Right cardiac atrium (tissue), 5 donors: ENCODE measurements at regions not wholly inside any gene's neighbourhood (a gene's known extent, or its start where the extent isn't known, plus 50 kb on each side); places are given as distances from the start of the nearest gene placed in this dataset.
"Not testable (repeated sequence)": the region's sequence is repeated elsewhere in the genome, so short reads cannot be mapped to it uniquely, and the experiment has no call there.

Source experiments
- ATAC-seq, 2 donors: fragments of 200-7000 bp; cut with Tn5 transposase; one replicate each; pipeline versions ENCODE4 v1.8.0 to v1.9.1; 2020; ENCODE audit warnings: moderate library complexity in 2 of 2, mild to moderate bottlenecking in 1 of 2
- DNase-seq, 3 donors: peaks; one replicate each; pipeline ENCODE4 v3.0.0-alpha.2; 2020
- H3K27ac ChIP-seq: one replicate; pipeline ENCODE4 v1.5.1; 2013; ENCODE audit warnings: mild to moderate bottlenecking, low read length, control low read depth, moderate library complexity
- H3K27me3 ChIP-seq: one replicate; pipeline ENCODE4 v1.6.1; 2013; ENCODE audit not compliant: control insufficient read depth, insufficient read depth
- H3K4me1 ChIP-seq: one replicate; pipeline ENCODE4 v1.6.1; 2013; ENCODE audit warnings: low read length; ENCODE audit not compliant: control insufficient read depth, insufficient read depth
- H3K4me3 ChIP-seq: one replicate; pipeline ENCODE4 v1.5.1; 2013; ENCODE audit warnings: low read length, control low read depth
- H3K9me3 ChIP-seq: one replicate; pipeline ENCODE4 v1.6.1; 2013; ENCODE audit warnings: low read length; ENCODE audit not compliant: control insufficient read depth
- WGBS: extraction: QIAGEN DNeasy Blood & Tissue Kit; methylation state at CpG from one replicate; pipeline ENCODE4 v1.1.7; 2013; 5-methylcytosine and 5-hydroxymethylcytosine counted together
- intact Hi-C, 4 donors: fragments of 100-400 bp; cut with DNase I; formaldehyde crosslinking; loops; one replicate each; pipeline versions ENCODE4 v1.11.0 to v1.14.0; 2022 to 2023
- donor health status: healthy with polysubstance abuse.
- donor health status: DM: no; HTN: yes; CAD: no.
- donor health status: DM: no; HTN: no; CAD: no.
- donor health status: DM: no; HTN: yes; CAD: no; lungs with severe emphysema.
- donor health status: DM: yes; HTN: yes; CAD: no.

DNA sequence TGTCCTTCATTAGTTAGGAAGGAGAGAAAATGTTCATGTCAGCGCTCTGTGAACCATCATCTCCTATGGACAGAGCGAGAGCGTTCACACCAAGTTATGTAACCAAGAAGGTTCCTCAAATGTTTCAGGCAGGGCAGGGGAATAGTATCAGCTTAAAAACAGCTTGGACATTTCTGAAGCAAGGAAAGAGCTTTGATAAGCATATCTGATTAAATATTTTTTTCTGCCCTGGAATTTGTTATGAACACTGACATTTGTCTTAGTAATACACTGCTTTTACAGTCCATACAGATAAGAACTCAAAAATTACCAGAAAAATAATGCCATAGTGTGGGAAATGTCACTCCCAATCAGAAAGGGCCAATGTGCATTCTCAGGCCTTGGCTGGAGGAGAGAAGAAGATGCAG lies 66.3 kb upstream of the LIFR start:
- Histone ChIP-seq H3K4me1 (no peaks in the 10 kb centered on the region), H3K9me3 (peaks cover 2% of the 10 kb centered on the region), H3K27ac (no peak overlapping the region), H3K4me3 (no peak overlapping the region), H3K27me3 (no peaks in the 10 kb centered on the region)
- WGBS = 48% methylated on average over 3 of the region's 3 CpGs
- intact Hi-C loops = no loop called here
- no peak for DNase-seq
- ATAC-seq = peak; percentile 76 to 91

DNA sequence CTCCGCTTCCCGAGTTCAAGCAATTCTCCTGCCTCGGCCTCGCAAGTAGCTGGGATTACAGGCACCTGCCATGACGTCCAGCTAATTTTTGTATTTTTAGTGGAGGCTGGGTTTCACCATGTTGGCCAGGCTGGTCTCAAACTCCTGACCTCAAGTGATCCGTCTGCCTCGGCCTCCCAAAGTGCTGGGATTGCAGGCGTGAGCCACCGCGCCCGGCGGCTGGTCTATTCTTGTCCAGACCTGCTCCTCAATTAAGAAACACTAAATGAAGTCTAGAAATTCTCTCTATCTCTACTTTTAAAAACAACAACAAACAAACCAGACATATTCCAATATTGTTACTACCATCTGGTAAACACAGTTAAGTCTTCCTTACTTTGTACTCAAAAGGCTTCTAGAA lies 68.1 kb upstream of the LIFR start:
- intact Hi-C loops, ATAC-seq, H3K9me3 ChIP-seq, H3K4me1 ChIP-seq, DNase-seq, H3K27me3 ChIP-seq, H3K4me3 ChIP-seq, H3K27ac ChIP-seq: not testable (repeated sequence)
- 97% methylated on average over 12 of the region's 12 CpGs for WGBS

DNA sequence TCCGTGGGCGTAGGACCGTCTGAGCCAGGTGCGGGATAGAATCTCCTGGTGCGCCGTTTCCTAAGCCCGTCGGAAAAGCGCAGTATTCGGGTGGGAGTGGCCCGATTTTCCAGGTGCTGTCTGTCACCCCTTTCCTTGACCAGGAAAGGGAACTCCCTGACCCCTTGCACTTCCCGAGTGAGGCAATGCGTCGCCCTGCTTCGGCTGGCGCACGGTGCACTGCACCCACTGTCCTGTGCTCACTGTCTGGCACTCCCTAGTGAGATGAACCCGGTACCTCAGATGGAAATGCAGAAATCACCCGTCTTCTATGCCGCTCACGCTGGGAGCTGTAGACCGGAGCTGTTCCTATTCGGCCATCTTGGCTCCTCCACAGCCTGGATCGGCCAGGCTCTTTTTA lies 74.9 kb upstream of the LIFR start:
- intact Hi-C loops, H3K4me3 ChIP-seq, ATAC-seq, H3K27ac ChIP-seq, H3K9me3 ChIP-seq, H3K27me3 ChIP-seq, H3K4me1 ChIP-seq: not testable (repeated sequence)
- 97% methylated on average over 24 of the region's 24 CpGs for WGBS
- DNase-seq = peak in 1 of 3 donors; percentile 40

DNA sequence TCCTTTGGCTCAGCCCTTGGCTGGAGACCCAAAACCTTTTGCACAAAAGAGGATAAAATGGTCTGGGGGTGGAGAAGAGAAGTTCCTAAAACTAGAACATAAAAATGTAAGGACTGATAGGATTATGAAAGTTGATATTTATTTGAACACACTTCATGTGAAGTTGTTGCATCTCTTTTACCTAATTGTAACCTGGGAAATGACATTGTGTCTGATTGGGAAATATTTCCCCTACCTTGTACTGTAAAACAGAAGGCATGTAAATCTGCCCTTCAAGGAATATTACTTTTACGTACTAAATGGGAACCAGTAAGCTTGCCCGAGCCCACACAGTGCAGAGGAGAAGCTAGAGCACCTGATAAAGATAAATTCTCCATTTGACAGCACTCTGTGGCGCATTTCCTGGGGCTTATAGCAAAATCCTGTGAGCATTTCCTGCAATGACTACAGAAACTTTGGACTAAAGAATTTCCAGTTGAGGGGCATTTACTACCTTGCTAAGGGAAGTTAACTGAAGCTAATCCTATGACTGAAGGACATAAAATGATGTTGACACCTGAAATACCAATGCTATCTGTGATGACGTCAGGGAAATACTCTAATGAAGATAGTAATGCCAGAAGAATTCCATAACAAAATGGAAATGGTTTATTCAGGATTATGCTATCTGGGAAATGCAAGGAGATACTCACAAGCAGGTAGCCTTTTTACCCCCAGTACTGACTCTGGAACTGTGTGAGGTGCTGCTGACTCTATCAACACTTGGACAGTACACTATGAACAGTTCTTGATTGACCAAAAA lies 78.3 kb upstream of the LIFR start:
- no peaks in the 10 kb centered on the region for H3K9me3 ChIP-seq
- intact Hi-C loops = no loop called here
- no peak overlapping the region for H3K4me3 ChIP-seq
- no peak for ATAC-seq
- WGBS = 71% methylated on average over 4 of the region's 4 CpGs
- no peak for DNase-seq
- no peak overlapping the region for H3K27ac ChIP-seq
- H3K27me3 ChIP-seq = no peaks in the 10 kb centered on the region
- H3K4me1 ChIP-seq = no peaks in the 10 kb centered on the region

DNA sequence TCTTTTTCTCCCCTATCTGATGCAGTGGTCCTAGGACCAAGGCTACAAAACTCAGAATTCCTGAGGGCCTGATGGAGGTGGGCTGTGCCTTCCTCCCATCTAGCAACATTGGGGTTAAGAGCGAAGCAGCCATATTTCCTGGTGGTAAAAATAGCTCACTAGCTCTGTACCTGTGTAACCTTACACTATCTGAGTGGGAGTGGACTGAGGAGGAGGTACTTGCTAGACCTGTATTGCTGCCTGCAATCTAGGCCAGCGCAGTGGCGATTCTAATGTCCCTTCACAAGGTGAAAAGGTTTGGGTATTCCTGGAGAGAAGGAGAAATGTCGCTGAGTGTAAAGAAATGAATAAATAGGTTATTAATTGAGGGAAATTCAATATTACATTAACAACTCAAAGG lies 80.2 kb upstream of the LIFR start:
- no peak for DNase-seq
- ATAC-seq = no peak
- H3K4me3 ChIP-seq = no peak overlapping the region
- H3K4me1 ChIP-seq = no peaks in the 10 kb centered on the region
- H3K27ac ChIP-seq = no peak overlapping the region
- H3K9me3 ChIP-seq = no peaks in the 10 kb centered on the region
- WGBS = 97% methylated on average over 4 of the region's 4 CpGs
- intact Hi-C loops = no loop called here
- no peaks in the 10 kb centered on the region for H3K27me3 ChIP-seq

DNA sequence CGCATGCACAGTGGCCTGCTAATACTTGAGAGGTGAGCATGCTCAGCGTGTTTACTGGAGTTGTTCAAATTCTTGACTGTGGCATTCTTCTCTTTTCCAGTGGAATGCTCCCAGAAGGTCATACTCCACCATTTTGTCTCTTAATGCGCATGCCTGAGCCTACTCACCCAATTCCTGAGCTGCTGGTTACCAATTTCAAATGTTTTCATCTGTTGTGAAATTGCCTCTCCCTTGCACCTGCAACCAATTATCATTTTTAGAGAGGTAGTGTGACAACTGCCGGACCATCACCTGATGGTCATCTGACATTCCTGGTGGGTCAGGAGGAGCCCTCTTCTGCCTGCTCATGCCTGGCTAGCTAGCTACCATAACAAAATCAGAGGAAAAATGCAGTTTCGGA lies 82.2 kb upstream of the LIFR start:
- Histone ChIP-seq H3K27ac (no peak overlapping the region), H3K27me3 (no peaks in the 10 kb centered on the region), H3K4me1 (no peaks in the 10 kb centered on the region), H3K9me3 (no peaks in the 10 kb centered on the region), H3K4me3 (no peak overlapping the region)
- intact Hi-C loops = no loop called here
- no peak for ATAC-seq
- DNase-seq = no peak
- 97% methylated on average over 5 of the region's 5 CpGs for WGBS

DNA sequence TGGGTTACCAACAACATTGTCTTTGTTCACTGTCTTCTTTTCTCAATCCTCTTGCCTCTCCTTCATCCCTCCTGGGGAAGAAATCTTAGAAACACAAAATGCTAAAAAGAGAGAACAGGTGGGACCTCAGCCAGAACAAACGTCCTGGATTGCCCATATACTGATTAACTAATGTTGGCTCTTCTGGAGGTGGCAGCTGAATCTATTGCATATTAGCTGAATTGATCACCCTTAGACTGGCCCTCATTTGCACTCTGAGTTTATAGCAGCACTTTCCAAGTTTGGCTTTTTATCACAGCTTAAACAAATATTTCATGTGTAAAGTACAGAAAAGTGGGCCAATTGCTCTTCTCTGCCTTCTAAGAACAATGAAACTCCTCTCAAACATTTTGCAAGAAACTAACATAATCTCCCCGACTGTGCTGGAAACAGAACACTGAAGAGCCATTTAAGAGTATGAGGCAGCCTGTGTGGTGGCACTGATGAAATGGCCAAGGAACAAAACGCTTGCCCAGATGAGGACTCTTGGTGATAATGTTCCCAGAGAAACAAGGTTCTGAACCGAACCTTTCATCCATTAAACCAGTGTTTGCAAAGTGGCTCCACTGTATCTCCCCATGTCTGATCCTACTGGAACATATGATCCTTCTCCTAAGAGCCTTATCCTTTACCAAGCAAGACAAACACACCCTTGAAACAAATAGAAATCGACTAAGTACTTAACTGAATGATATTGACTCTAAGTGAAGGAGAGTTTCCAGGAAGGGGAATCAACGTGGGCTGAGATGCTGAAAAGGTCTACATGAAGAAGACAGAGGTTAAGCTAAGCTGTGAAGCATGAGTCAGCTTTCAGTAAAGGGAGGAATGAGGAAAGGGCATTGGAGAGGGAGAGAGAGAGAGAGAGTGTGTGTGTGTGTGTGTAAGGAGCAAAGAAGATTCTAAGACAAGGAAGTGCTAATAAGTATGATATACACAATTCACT lies 83.2 kb upstream of the LIFR start:
- ATAC-seq = no peak
- Histone ChIP-seq H3K9me3 (no peaks in the 10 kb centered on the region), H3K27me3 (no peaks in the 10 kb centered on the region), H3K4me1 (no peaks in the 10 kb centered on the region), H3K27ac (no peak overlapping the region), H3K4me3 (no peak overlapping the region)
- 50% methylated on average over 6 of the region's 6 CpGs for WGBS
- DNase-seq = no peak
- intact Hi-C loops = no loop called here

DNA sequence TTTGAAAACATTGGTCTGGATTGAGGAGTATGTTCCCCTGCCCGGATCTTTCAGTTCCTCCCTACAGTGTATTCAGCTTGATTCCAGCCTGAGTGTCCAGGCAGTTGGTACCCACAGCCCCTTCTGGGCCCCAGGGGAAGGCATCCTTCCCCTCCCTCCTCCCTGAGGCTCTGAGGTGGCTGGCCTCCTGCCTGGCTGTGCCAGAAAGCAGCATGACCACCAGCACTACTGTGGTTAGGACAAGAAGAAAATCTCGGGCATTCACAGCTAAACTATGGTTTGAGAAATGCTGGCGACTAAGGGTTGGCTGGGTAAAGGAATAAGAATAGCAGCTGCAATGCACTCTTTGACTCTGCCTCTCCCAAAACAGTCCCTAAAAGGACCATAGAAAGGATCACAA lies 84.6 kb upstream of the LIFR start:
- Histone ChIP-seq H3K4me1 (no peaks in the 10 kb centered on the region), H3K27me3 (no peaks in the 10 kb centered on the region), H3K27ac (no peak overlapping the region), H3K9me3 (no peaks in the 10 kb centered on the region), H3K4me3 (no peak overlapping the region)
- 92% methylated on average over 3 of the region's 3 CpGs for WGBS
- DNase-seq = no peak
- intact Hi-C loops = no loop called here
- no peak for ATAC-seq

DNA sequence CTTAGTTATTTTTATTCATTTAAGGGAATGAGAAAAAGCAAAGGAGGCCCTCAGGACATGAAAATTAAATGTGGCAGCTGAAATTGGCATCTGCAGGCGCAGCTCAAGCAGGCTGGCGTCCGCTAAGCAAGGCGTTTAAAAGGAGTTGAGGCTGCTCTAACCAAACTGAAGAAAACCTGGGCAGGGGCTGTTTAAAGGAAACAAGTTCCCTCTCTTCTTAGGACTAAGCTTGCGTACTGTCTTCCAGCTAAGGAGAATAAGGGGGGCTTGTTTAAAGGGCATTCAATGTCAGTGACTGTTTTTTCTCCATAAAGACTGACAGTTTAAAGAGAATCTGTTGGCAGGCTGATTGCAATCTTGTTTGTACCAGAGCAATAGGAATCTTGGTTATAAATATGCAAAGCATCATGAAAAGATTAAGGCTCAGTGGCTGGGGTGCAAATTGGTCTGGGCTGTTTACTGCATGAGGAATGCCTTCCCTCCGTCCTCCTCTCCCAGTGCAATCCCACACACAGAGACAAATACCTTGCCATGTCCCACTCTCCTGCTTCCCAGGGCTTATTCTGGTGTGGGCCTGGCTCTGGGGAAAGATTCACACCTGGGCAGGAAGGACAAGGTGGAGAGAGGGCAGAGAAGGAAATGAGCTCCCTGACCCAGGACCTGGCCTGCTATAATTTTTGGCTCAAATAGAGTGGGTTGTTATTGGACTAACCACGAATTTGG lies 85.9 kb upstream of the LIFR start:
- H3K27me3 ChIP-seq = no peaks in the 10 kb centered on the region
- no peak overlapping the region for H3K27ac ChIP-seq
- 75% methylated on average over 7 of the region's 7 CpGs for WGBS
- intact Hi-C loops = no loop called here
- no peaks in the 10 kb centered on the region for H3K9me3 ChIP-seq
- H3K4me1 ChIP-seq = no peaks in the 10 kb centered on the region
- no peak for ATAC-seq
- no peak for DNase-seq
- H3K4me3 ChIP-seq = no peak overlapping the region

DNA sequence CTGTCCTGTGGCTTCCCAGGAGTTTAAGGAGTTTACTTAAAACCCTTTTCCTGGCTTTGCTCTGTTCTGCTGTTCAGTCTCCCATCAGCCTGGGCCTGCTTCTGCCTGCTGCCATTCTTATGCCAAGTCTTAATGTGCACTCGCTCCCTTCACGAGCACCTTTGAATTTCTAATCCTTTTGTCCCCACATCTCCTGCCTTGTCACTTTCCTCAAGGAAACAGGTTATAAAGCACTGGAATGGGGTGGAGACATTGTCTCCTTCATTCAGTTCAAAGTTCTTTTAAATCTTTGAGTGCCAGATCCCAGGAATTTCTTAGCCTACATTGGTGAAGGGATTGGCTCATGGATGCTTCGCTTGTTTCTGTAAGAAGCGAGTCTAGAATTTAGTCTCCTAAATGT lies 87.2 kb upstream of the LIFR start:
- Histone ChIP-seq H3K4me3 (no peak overlapping the region), H3K4me1 (no peaks in the 10 kb centered on the region), H3K27me3 (no peaks in the 10 kb centered on the region), H3K27ac (no peak overlapping the region), H3K9me3 (no peaks in the 10 kb centered on the region)
- no peak for DNase-seq
- intact Hi-C loops = no loop called here
- ATAC-seq = no peak
- WGBS = 97% methylated on average over 4 of the region's 4 CpGs

DNA sequence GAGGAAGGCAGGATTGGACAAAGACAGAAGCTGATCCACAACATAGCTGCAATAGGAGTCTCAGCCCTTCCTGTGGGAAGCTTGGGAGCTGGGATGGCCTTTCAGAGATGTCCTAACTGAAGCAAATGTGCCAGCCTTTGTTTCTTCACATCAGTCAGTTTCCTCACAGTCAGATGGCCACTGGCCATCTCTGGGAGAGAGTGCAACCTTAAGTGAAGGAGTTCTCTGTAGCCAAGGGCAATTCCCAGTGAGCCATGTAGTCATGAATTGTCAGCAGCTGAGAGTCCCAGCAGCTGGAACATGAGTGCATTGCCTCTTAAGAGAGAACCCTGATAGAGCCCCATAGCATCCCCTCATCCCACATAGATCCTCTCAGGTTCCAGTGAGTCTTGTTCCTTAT lies 89.1 kb upstream of the LIFR start:
- ATAC-seq (peak; percentile 82 to 88), DNase-seq (peak; percentile 68 to 86 (median 76))
- H3K4me3 ChIP-seq = no peak overlapping the region
- no peaks in the 10 kb centered on the region for H3K27me3 ChIP-seq
- no peak overlapping the region for H3K27ac ChIP-seq
- no peaks in the 10 kb centered on the region for H3K4me1 ChIP-seq
- intact Hi-C loops = no loop called here
- H3K9me3 ChIP-seq = no peaks in the 10 kb centered on the region
